ENCODE measurements at regions not wholly inside any gene's neighbourhood (a gene's known extent, or its start where the extent isn't known, plus 50 kb on each side); places are given as distances from the start of the nearest gene placed in this dataset.
"Not testable (repeated sequence)": the region's sequence is repeated elsewhere in the genome, so short reads cannot be mapped to it uniquely, and the experiment has no call there.

DNA sequence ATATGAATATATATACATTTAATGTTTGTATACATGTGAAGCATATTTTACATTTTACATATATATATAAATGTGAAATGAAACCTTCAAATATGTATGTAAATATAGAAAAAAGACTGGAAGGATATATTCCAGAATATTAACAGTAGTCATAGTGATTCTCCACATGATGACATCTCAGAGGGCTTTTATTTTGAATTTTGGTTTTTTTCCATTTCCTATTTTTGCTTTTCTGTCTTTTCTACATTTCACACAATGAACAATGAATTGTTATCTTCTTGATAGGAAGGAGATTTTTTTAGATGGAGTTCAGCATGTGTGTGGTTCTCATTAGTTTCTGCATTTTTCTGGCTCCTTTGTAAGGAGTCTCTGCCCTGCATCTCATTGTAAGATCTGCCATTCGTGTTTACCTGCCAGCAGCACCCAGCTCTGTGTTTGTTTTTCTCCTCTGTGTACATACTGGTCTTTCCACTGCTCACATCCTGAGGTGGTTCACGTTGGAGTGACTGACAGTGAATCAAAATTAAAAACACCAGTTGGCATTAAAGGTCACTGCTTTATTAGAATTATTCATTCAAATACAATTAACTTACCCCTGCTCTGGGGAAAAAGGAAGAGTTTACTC, 425.3 kb upstream of the MDFIC2 start:
- no peak for DNase-seq (ENCODE audit: low spot score)

- no peak for DNase-seq (ENCODE audit: low spot score)
Observed at GRCh38 chr3:70736009-70736408, 423.6 kb upstream of the MDFIC2 start.

DNA sequence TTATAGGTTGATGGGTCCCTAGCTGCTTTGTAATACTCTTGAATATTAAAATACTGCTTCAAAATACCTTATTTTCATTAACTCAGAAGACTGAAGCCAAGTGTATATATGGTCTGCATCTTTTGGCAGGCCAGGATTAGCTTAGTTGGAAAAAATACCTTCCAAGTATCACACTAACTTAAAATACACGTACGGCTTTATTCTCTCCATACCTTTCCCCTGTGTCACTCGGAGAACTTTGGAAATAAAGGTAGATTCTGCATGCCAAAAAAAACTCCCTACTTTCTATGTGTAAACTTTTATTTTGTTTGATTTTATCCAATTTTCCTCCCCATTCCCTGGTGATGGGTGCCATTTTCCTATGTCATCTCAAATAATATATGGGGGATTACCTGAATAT, 422.3 kb upstream of the MDFIC2 start:
- no peak for DNase-seq (ENCODE audit: low spot score)

DNA sequence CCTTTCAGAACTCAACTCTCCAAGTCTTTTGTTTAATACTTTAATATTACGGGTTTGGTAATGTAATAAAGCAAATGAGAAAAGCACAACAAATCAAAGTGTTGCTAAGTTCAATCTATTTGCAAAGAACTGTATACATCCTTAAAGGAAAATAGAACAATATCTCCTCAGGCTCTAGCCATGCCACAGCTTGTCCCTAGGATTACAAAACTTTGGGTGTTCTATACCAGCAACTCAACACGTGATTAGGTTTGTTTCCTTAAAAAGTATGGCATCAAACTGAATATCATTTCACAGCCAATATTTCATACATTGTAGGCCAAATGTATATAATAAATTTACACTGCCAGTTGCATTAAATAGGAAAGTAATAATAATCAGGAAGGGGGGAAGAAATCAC, 418.6 kb upstream of the MDFIC2 start:
- DNase-seq (ENCODE audit: low spot score) = no peak

DNA sequence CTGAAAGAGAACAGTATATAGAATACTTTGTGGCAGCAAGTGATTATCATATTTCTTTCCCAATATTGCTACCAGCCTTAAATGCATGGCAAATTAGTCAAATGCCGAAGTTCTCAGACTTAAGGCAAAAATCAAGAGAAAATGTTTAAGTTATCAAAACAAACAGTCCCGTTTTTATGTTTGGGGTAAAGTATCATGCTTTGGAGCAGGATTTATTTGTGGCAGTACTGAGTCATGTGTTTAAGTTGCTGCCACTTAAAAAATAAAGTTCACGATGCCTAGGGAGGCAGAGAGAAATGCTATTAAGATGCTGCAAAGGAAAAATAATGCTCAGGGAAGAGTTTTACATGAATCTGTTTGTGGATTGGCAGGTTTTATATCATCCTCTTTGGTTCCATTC, 417.4 kb upstream of the MDFIC2 start:
- no peak for DNase-seq (ENCODE audit: low spot score)

DNA sequence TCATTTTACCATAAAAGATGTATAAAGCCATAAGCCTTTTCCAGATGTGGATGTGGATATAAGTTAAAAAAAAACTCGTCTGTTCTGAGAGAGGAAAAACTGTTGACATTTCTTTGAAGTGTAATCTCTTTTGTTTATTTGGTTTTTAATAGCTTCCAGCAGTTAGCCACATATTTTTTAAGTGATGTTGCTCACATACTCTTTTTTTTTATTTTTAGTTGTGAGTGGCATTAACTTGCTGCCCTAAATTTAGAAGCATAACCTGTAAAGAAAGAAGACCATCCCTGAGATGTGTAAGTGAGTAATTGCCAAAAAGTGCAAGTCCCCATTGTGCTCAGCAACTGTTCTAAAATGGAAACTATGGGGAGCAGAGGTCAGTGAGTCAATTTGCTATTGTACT, 415.9 kb upstream of the MDFIC2 start:
- DNase-seq (ENCODE audit: low spot score) = no peak

GRCh38 chr3:70726961-70727360, 414.5 kb upstream of the MDFIC2 start:
- no peak for DNase-seq (ENCODE audit: low spot score)

- no peak for DNase-seq (ENCODE audit: low spot score)
Observed at GRCh38 chr3:70726096-70726938, 413.9 kb upstream of the MDFIC2 start.

GRCh38 chr3:70722018-70722417, 409.6 kb upstream of the MDFIC2 start:
- DNase-seq (ENCODE audit: low spot score) = no peak

- DNase-seq (ENCODE audit: low spot score) = peak; percentile 42
Observed at GRCh38 chr3:70716832-70717231, 404.4 kb upstream of the MDFIC2 start.

- DNase-seq (ENCODE audit: low spot score) = no peak
Observed at GRCh38 chr3:70712449-70713082, 400.1 kb upstream of the MDFIC2 start.

GRCh38 chr3:70703305-70704102, 391.1 kb upstream of the MDFIC2 start:
- DNase-seq (ENCODE audit: low spot score) = no peak

DNA sequence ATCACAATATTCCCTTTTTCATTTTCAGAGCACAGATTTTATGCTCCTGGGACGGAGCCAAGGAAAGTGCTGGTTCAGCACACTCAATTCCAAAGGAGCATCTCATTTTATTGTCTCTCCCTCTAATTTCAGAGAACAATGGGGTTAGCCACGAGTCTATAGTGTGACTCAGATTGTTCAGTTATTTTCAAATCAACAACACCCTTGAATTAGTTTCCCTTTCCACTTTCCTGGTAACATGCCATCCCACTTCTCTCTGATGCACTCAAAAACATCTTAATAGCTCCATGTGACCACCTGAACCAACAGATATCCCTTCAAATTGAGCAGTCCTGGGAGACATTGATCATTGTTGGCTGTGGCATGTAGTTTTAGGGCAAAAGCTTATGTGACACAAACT, 389.7 kb upstream of the MDFIC2 start:
- DNase-seq (ENCODE audit: low spot score) = no peak

DNA sequence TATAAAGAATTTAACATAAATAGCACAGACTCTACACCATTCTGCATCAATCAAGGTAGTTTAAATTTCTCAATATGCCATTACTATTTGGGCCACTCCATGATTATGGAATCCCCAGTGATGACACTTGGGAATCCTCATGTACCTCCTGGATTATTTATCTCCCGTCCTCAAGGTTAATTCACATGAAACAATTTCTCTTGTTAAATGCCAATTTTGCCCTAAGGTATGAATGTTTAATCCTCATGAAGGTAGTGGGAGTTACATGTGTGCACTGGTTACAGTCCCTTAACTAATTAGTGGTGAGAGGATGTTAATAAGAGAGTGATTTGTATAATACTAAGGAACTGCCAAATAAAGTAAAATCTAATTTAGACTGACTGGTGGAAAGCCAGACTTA, 372.3 kb upstream of the MDFIC2 start:
- DNase-seq (ENCODE audit: low spot score) = no peak

- not testable (repeated sequence) for DNase-seq (ENCODE audit: low spot score)
Observed at GRCh38 chr3:70675810-70676209, 363.4 kb upstream of the MDFIC2 start.

DNA sequence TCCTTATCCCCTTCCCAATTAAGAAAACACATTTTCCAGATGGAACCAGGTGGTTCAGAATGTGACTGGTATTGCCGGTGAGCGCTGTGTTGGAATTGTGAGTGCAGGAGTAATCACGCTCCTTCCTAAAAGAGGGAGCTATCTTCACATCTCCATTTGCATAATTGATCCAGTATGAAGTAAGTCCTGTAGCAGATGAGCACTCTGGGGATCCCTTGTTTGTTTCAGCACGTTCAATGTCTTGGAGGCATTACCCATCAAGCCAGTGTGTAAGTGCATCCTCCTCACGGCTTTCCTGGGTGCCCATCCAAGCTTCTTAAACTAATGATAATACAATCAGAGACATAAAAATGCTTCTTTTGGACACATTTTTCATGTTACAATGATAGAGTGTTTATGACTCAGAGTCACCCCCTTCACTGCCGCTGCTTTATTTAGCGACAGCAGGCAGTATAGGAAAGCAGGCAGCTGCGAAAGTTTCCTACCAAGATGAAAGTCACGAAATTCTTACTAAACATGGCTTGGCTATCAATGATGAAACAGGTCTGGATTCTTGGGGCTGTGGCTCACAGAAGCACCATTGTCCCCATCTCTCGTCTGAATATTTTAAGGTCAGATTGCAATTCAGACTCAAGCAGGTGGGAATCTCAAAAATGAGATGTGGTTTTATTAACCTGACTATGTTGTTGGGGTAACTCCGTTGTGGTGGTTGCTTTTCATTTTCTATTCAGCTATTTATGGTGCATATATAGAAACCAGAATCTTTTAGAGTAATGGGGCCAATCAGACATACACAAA, 346.3 kb upstream of the MDFIC2 start:
- DNase-seq (ENCODE audit: low spot score) = no peak

GRCh38 chr3:70657454-70657853, 345.0 kb upstream of the MDFIC2 start:
- DNase-seq (ENCODE audit: low spot score) = no peak

DNA sequence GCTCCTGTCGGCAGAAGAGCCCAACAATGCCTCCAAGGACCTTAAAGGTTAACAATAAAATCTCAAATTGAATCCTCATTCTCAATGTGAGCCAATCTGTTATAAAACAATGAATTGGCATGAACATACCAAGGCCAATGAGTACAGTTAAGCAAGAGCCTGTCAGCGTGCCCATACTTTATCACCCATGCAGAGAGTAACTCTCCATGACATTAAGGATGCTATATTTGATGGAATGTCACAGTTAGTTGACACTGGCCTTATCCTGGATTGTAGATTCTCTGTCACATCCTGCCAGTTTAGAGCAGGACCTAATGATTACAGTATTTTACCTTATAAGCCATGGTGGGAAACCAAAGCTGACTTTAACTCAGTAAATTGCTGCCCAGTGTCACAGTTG, 335.4 kb upstream of the MDFIC2 start:
- no peak for DNase-seq (ENCODE audit: low spot score)

- DNase-seq (ENCODE audit: low spot score) = no peak
Observed at GRCh38 chr3:70647094-70647493, 334.7 kb upstream of the MDFIC2 start.

GRCh38 chr3:70646635-70647034, 334.2 kb upstream of the MDFIC2 start:
- DNase-seq (ENCODE audit: low spot score) = no peak

GRCh38 chr3:70640481-70640880, 328.0 kb upstream of the MDFIC2 start:
- no peak for DNase-seq (ENCODE audit: low spot score)

GRCh38 chr3:70635301-70635700, 322.9 kb upstream of the MDFIC2 start:
- no peak for DNase-seq (ENCODE audit: low spot score)

Measured in Ammon's horn (tissue), 1 donor.